AG10803 (cell line): ENCODE measurements at regions not wholly inside any gene's neighbourhood (a gene's known extent, or its start where the extent isn't known, plus 50 kb on each side); places are given as distances from the start of the nearest gene placed in this dataset.

Experiments used
- DNase-seq: peaks from one replicate; pipeline ENCODE4 v3.0.0; 2010; ENCODE audit warnings: low read depth
- H3K4me3 ChIP-seq: 2 replicates; pipeline ENCODE4 v1.5.1; 2011; ENCODE audit warnings: mild to moderate bottlenecking, low read length, control low read depth
- CTCF ChIP-seq: conservative IDR thresholded peaks from 2 replicates; pipeline ENCODE4 v1.5.1; 2011; ENCODE audit warnings: mild to moderate bottlenecking, low read length, control low read depth, inconsistent platforms

GRCh38 chr6:106739387-106739786 is 110.0 kb downstream of the QRSL1 start:
- no peak overlapping the region for H3K4me3 ChIP-seq
- peak; percentile 17 for DNase-seq
- no peak for TF ChIP-seq CTCF

- TF ChIP-seq CTCF, result no peak
- DNase-seq, result no peak
- H3K4me3 ChIP-seq, result no peak overlapping the region
Measured at GRCh38 chr6:106736502-106736901, 107.1 kb downstream of the QRSL1 start.

GRCh38 chr6:106735828-106736227 is 106.5 kb downstream of the QRSL1 start:
- TF ChIP-seq CTCF, result no peak
- no peak for DNase-seq
- no peak overlapping the region for H3K4me3 ChIP-seq

GRCh38 chr6:106735136-106735633 is 105.8 kb downstream of the QRSL1 start:
- H3K4me3 ChIP-seq, result no peak overlapping the region
- DNase-seq, result no peak
- TF ChIP-seq CTCF, result no peak

- no peak for DNase-seq
- no peak for TF ChIP-seq CTCF
Measured at GRCh38 chr6:106733386-106733785, 104.0 kb downstream of the QRSL1 start.

GRCh38 chr6:106732376-106732940 is 103.1 kb downstream of the QRSL1 start:
- H3K4me3 ChIP-seq, result no peak overlapping the region

More at GRCh38 chr6:106733386-106733785, 104.0 kb downstream of the QRSL1 start:
- no peak overlapping the region for H3K4me3 ChIP-seq

More at GRCh38 chr6:106732376-106732940, 103.1 kb downstream of the QRSL1 start:
- no peak for DNase-seq
- no peak for TF ChIP-seq CTCF
